Smooth muscle cell (in vitro differentiated cells): ENCODE measurements at regions not wholly inside any gene's neighbourhood (a gene's known extent, or its start where the extent isn't known, plus 50 kb on each side); places are given as distances from the start of the nearest gene placed in this dataset.

Experiments used
- DNase-seq: peaks from one replicate; lab custom pipeline; 2025; ENCODE audit not compliant: unreplicated experiment; lab: John Stamatoyannopoulos, UW
- H2AFZ ChIP-seq: fragments of 200-600 bp; sonication (generic); 2 replicates; pipeline ENCODE4 v1.6.0; 2016; ENCODE audit warnings: antibody characterized with exemption, low read depth, mild to moderate bottlenecking
- H3F3A ChIP-seq: fragments of 200-600 bp; sonication (generic); 2 replicates; pipeline ENCODE4 v1.6.0; 2017; ENCODE audit warnings: antibody characterized with exemption, low read depth
- H3K27ac ChIP-seq: fragments of 200-600 bp; sonication (generic); 2 replicates; pipeline ENCODE4 v1.5.1; 2016; ENCODE audit warnings: low read depth, mild to moderate bottlenecking
- H3K27me3 ChIP-seq: fragments of 200-600 bp; sonication (generic); 2 replicates; pipeline ENCODE4 v1.6.1; 2016; ENCODE audit warnings: low read depth, mild to moderate bottlenecking
- H3K36me3 ChIP-seq: fragments of 200-600 bp; sonication (generic); 2 replicates; pipeline ENCODE4 v1.5.1; 2016; ENCODE audit warnings: low read depth
- H3K4me1 ChIP-seq: fragments of 200-600 bp; sonication (generic); 2 replicates; pipeline ENCODE4 v1.5.1; 2016; ENCODE audit warnings: low read depth
- H3K4me2 ChIP-seq: fragments of 200-600 bp; sonication (generic); 2 replicates; pipeline ENCODE4 v1.6.0; 2016; ENCODE audit warnings: mild to moderate bottlenecking
- H3K4me3 ChIP-seq: fragments of 200-600 bp; sonication (generic); 2 replicates; pipeline ENCODE4 v1.5.1; 2016; ENCODE audit warnings: mild to moderate bottlenecking
- H3K79me2 ChIP-seq: fragments of 200-600 bp; sonication (generic); 2 replicates; pipeline ENCODE4 v1.6.0; 2016; ENCODE audit warnings: low read depth, mild to moderate bottlenecking
- H3K9ac ChIP-seq: fragments of 200-600 bp; sonication (generic); 2 replicates; pipeline ENCODE4 v1.6.0; 2016; ENCODE audit warnings: low read depth
- H3K9me3 ChIP-seq: fragments of 200-600 bp; sonication (generic); replicated peaks from 2 replicates; pipeline ENCODE4 v1.5.1; 2016; ENCODE audit warnings: low read depth
- H4K20me1 ChIP-seq: fragments of 200-600 bp; sonication (generic); 2 replicates; pipeline ENCODE4 v1.6.0; 2016; ENCODE audit warnings: low read depth
- CTCF ChIP-seq: fragments of 200-600 bp; sonication (generic); IDR thresholded peaks from 2 replicates; pipeline ENCODE4 v1.5.1; 2017; ENCODE audit warnings: borderline replicate concordance, mild to moderate bottlenecking, antibody characterized with exemption; ENCODE audit not compliant: insufficient read depth, poor library complexity, severe bottlenecking
- WGBS: methylation state at CpG from one replicate; pipeline ENCODE4 v1.1.7; 2016; ENCODE audit warnings: low lambda C conversion rate; 5-methylcytosine and 5-hydroxymethylcytosine counted together

- no peak for TF ChIP-seq CTCF
- WGBS = 52% methylated on average over 6 of the region's 6 CpGs
- H3K27ac ChIP-seq = no peak overlapping the region
- H3K79me2 ChIP-seq = no peaks in the 10 kb centered on the region
- no peaks in the 10 kb centered on the region for H3K4me1 ChIP-seq
- no peak overlapping the region for H2AFZ ChIP-seq
- H3K4me3 ChIP-seq = no peak overlapping the region
- no peak for DNase-seq
- H3F3A ChIP-seq = peaks cover 4% of the 10 kb centered on the region
- no peaks in the 10 kb centered on the region for H3K36me3 ChIP-seq
- H3K9ac ChIP-seq = no peak overlapping the region
- no peak overlapping the region for H3K4me2 ChIP-seq
- no peaks in the 10 kb centered on the region for H3K27me3 ChIP-seq
- H3K9me3 ChIP-seq = no peaks in the 10 kb centered on the region
- H4K20me1 ChIP-seq = no peaks in the 10 kb centered on the region
These were observed 121.0 kb downstream of the AKAP11 start for GRCh38 chr13:42392716-42393572.

- H4K20me1 ChIP-seq = no peaks in the 10 kb centered on the region
- no peak overlapping the region for H3K4me3 ChIP-seq
- H3K9ac ChIP-seq = no peak overlapping the region
- no peak overlapping the region for H3K4me2 ChIP-seq
- no peaks in the 10 kb centered on the region for H3K27me3 ChIP-seq
- no peaks in the 10 kb centered on the region for H3K36me3 ChIP-seq
- H3K9me3 ChIP-seq = no peaks in the 10 kb centered on the region
- DNase-seq = no peak
- H2AFZ ChIP-seq = no peak overlapping the region
- no peak for TF ChIP-seq CTCF
- H3K27ac ChIP-seq = no peak overlapping the region
- no peaks in the 10 kb centered on the region for H3K79me2 ChIP-seq
- H3F3A ChIP-seq = peaks cover 4% of the 10 kb centered on the region
- H3K4me1 ChIP-seq = peaks cover 4% of the 10 kb centered on the region
- 89% methylated on average over 5 of the region's 5 CpGs for WGBS
These were observed 121.8 kb downstream of the AKAP11 start for GRCh38 chr13:42393573-42394360.

- no peak for DNase-seq
- peaks cover 4% of the 10 kb centered on the region for H3K4me1 ChIP-seq
- no peak overlapping the region for H3K9ac ChIP-seq
- H3K27me3 ChIP-seq = no peaks in the 10 kb centered on the region
- 94% methylated on average over 4 of the region's 4 CpGs for WGBS
- peaks cover 4% of the 10 kb centered on the region for H3F3A ChIP-seq
- no peaks in the 10 kb centered on the region for H3K9me3 ChIP-seq
- no peak overlapping the region for H2AFZ ChIP-seq
- TF ChIP-seq CTCF = no peak
- H3K27ac ChIP-seq = no peak overlapping the region
- no peak overlapping the region for H3K4me3 ChIP-seq
- no peak overlapping the region for H3K4me2 ChIP-seq
- H3K36me3 ChIP-seq = no peaks in the 10 kb centered on the region
- no peaks in the 10 kb centered on the region for H3K79me2 ChIP-seq
- H4K20me1 ChIP-seq = no peaks in the 10 kb centered on the region
These were observed 122.4 kb downstream of the AKAP11 start for GRCh38 chr13:42394361-42394708.
